Germinal center (tissue), 1 donor: ENCODE measurements at regions not wholly inside any gene's neighbourhood (a gene's known extent, or its start where the extent isn't known, plus 50 kb on each side); places are given as distances from the start of the nearest gene placed in this dataset.

ENCODE experiments used
- DNase-seq: peaks from one replicate; pipeline ENCODE4 v3.0.0; 2012; ENCODE audit warnings: mixed read lengths, low spot score

- no peak for DNase-seq
Measured at GRCh38 chr3:72375237-72376076, 472.8 kb downstream of the SHQ1 start.

- DNase-seq = no peak
Measured at GRCh38 chr3:72373139-72373538, 475.1 kb downstream of the SHQ1 start.

- no peak for DNase-seq
Measured at GRCh38 chr3:72372161-72372560, 476.1 kb downstream of the SHQ1 start.

- DNase-seq = no peak
Measured at GRCh38 chr3:72371431-72371830, 476.8 kb downstream of the SHQ1 start.

GRCh38 chr3:72370947-72371346, 477.3 kb downstream of the SHQ1 start:
- DNase-seq = no peak

- no peak for DNase-seq
Measured at GRCh38 chr3:72369681-72370080, 478.6 kb downstream of the SHQ1 start.

- no peak for DNase-seq
Measured at GRCh38 chr3:72368331-72368975, 479.8 kb downstream of the SHQ1 start.

GRCh38 chr3:72361990-72362389, 486.3 kb downstream of the SHQ1 start:
- DNase-seq = no peak

- no peak for DNase-seq
Measured at GRCh38 chr3:72359743-72360142, 488.5 kb downstream of the SHQ1 start.

GRCh38 chr3:72355168-72355567, 493.1 kb downstream of the SHQ1 start:
- no peak for DNase-seq

- DNase-seq = no peak
Measured at GRCh38 chr3:72354486-72354885, 493.8 kb downstream of the SHQ1 start.

- DNase-seq = no peak
Measured at GRCh38 chr3:72353236-72354128, 494.8 kb downstream of the SHQ1 start.

GRCh38 chr3:72352176-72352575, 496.1 kb downstream of the SHQ1 start:
- DNase-seq = no peak

GRCh38 chr3:72351536-72351935, 496.7 kb downstream of the SHQ1 start:
- DNase-seq = no peak

GRCh38 chr3:72350761-72351505, 497.3 kb downstream of the SHQ1 start:
- DNase-seq = no peak

- DNase-seq = no peak
Measured at GRCh38 chr3:72348357-72348756, 499.9 kb downstream of the SHQ1 start.

GRCh38 chr3:72347819-72348319, 500.4 kb downstream of the SHQ1 start:
- no peak for DNase-seq

- DNase-seq = no peak
Measured at GRCh38 chr3:72346526-72346926, 501.7 kb downstream of the SHQ1 start.

- no peak for DNase-seq
Measured at GRCh38 chr3:72345980-72346379, 502.3 kb downstream of the SHQ1 start.

GRCh38 chr3:72345237-72345878, 502.9 kb downstream of the SHQ1 start:
- DNase-seq = no peak

- no peak for DNase-seq
Measured at GRCh38 chr3:72344647-72345046, 503.6 kb downstream of the SHQ1 start.
